ENCODE measurements at regions not wholly inside any gene's neighbourhood (a gene's known extent, or its start where the extent isn't known, plus 50 kb on each side); places are given as distances from the start of the nearest gene placed in this dataset.

DNA sequence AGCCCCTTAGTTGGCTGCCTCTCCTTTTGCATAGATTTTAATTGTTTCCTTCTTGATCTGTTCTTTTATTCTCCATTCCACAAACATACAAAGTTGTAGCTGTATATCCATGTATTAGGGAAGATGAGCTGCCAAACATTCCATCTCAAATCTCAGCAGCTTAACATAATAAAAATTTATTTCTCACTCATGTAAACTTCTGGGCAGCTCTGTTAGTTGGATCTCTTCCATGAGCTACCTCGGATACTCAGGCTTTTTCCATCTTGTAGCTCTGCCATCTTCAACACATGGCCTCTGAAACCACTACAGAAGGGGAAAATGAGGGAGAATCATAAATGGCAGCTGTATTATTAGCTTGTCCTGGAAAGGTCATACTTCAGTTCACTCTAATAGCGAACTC, 149.4 kb upstream of the BMP2 start:
- Mint-ChIP-seq H3K27ac (ENCODE audit: unreplicated experiment) (no peak overlapping the region), H3K36me3 (ENCODE audit: unreplicated experiment) (no peaks in the 10 kb centered on the region), H3K4me3 (ENCODE audit: unreplicated experiment) (no peak overlapping the region), H3K27me3 (ENCODE audit: unreplicated experiment) (peaks cover 4% of the 10 kb centered on the region), H3K9me3 (ENCODE audit: unreplicated experiment) (no peaks in the 10 kb centered on the region), H3K4me1 (ENCODE audit: unreplicated experiment) (no peaks in the 10 kb centered on the region)
- TF ChIP-seq, protein P1, sequence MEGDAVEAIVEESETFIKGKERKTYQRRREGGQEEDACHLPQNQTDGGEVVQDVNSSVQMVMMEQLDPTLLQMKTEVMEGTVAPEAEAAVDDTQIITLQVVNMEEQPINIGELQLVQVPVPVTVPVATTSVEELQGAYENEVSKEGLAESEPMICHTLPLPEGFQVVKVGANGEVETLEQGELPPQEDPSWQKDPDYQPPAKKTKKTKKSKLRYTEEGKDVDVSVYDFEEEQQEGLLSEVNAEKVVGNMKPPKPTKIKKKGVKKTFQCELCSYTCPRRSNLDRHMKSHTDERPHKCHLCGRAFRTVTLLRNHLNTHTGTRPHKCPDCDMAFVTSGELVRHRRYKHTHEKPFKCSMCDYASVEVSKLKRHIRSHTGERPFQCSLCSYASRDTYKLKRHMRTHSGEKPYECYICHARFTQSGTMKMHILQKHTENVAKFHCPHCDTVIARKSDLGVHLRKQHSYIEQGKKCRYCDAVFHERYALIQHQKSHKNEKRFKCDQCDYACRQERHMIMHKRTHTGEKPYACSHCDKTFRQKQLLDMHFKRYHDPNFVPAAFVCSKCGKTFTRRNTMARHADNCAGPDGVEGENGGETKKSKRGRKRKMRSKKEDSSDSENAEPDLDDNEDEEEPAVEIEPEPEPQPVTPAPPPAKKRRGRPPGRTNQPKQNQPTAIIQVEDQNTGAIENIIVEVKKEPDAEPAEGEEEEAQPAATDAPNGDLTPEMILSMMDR (IDR thresholded peaks at IDR 0.05): no peak
- DNase-seq (ENCODE audit: extremely low spot score, unreplicated experiment): no peak

DNA sequence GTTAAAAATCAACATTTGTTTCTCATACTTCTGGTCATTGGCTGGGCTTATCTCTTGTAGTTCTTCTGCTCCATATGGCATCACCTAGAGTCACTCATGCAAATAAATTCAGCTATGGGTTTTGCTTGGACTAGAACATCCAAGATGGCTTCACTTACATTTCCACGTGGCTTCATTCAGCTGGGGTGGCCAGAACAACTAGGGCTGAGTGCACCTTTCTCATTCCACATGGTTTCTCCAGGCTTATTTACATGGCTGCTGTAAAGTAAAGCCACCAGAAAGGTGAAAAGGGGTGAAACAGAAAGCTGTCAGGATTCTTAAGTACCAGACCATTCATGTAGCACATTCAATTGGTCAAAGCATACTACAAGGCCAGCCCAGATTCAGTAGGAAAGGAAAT, 151.1 kb upstream of the BMP2 start:
- peaks cover 9% of the 10 kb centered on the region for H3K27me3 Mint-ChIP-seq (ENCODE audit: unreplicated experiment)
- TF ChIP-seq, protein P1 (IDR thresholded peaks at IDR 0.05): no peak
- H3K9me3 Mint-ChIP-seq (ENCODE audit: unreplicated experiment): no peaks in the 10 kb centered on the region

DNA sequence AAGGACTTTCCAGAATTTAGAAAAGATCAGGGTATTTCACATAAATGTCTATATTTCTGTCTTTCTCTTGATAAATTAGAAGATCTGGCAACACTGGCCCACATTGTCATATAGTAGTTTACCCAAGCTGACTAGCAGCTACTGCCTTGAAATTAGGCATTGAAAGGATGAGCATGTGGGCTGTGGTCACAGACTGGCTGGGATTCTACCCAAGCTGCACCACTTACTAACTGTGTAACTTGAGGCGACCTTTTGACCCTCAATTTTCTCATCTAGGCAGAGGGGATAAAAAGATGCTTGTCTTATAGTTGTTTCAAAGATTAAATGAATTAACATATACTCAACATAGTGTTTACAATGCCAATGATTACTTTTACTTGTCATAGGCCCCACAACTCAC, 152.7 kb upstream of the BMP2 start:
- DNase-seq (ENCODE audit: extremely low spot score, unreplicated experiment): no peak
- no peaks in the 10 kb centered on the region for H3K36me3 Mint-ChIP-seq (ENCODE audit: unreplicated experiment)
- TF ChIP-seq, protein P1 (IDR thresholded peaks at IDR 0.05): no peak
- H3K27me3 Mint-ChIP-seq (ENCODE audit: unreplicated experiment): peaks cover 9% of the 10 kb centered on the region
- H3K4me1 Mint-ChIP-seq (ENCODE audit: unreplicated experiment): no peaks in the 10 kb centered on the region
- H3K4me3 Mint-ChIP-seq (ENCODE audit: unreplicated experiment): no peak overlapping the region
- H3K27ac Mint-ChIP-seq (ENCODE audit: unreplicated experiment): no peak overlapping the region
- H3K9me3 Mint-ChIP-seq (ENCODE audit: unreplicated experiment): no peaks in the 10 kb centered on the region

More for the DNA sequence above, 151.1 kb upstream of the BMP2 start:
- Mint-ChIP-seq H3K36me3 (ENCODE audit: unreplicated experiment) (no peaks in the 10 kb centered on the region), H3K4me1 (ENCODE audit: unreplicated experiment) (no peaks in the 10 kb centered on the region), H3K27ac (ENCODE audit: unreplicated experiment) (no peak overlapping the region), H3K4me3 (ENCODE audit: unreplicated experiment) (no peak overlapping the region)
- no peak for DNase-seq (ENCODE audit: extremely low spot score, unreplicated experiment)

DNA sequence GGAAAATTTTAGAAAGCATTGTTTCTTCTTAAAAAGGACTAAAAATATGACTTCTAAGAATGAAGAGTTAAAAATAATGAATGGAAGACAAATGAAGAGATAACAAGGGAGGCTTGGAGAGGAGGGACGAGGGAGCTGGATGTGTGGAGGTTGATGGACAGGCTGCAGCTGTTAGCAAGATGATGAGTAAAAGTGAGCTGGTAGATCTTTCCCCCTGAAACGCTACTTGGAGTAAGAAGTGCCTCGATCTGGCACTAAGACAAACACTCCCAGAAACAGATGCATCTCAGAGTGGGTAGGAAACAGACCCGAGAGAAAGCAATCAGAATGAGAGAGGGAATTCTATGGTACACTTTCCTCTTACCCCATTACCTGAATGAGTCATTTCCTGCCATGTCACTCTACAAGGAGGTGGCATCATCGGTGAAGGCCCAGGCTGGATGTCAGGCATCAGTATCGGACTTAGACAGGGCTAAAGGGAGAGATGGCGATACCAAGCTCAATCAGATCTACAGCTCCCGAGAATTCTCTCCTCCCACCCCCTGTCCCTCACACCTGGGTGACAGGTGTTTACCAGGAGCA, 154.1 kb upstream of the BMP2 start:
- H3K9me3 Mint-ChIP-seq (ENCODE audit: unreplicated experiment): no peaks in the 10 kb centered on the region
- H3K36me3 Mint-ChIP-seq (ENCODE audit: unreplicated experiment): no peaks in the 10 kb centered on the region
- H3K4me3 Mint-ChIP-seq (ENCODE audit: unreplicated experiment): no peak overlapping the region
- TF ChIP-seq, protein P1 (IDR thresholded peaks at IDR 0.05): no peak
- no peaks in the 10 kb centered on the region for H3K4me1 Mint-ChIP-seq (ENCODE audit: unreplicated experiment)
- no peak for DNase-seq (ENCODE audit: extremely low spot score, unreplicated experiment)
- H3K27me3 Mint-ChIP-seq (ENCODE audit: unreplicated experiment): peaks cover 15% of the 10 kb centered on the region
- no peak overlapping the region for H3K27ac Mint-ChIP-seq (ENCODE audit: unreplicated experiment)

DNA sequence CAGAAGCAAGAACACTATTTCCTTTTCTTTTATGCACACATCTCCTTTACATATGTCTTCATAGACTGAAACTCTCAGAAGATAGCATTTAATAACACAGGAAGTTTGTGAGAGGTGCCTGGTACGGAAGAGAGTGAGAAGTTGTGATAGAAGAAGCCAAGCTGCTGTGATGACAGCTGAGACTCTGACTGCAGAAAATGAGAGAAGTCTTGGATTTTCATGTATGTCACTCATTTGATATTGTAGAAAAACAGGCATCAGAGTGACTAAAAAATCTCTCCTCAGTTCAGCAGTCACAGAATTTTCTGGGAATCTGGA, 154.9 kb upstream of the BMP2 start:
- no peak overlapping the region for H3K27ac Mint-ChIP-seq (ENCODE audit: unreplicated experiment)

More for the DNA sequence above, 154.9 kb upstream of the BMP2 start:
- Mint-ChIP-seq H3K36me3 (ENCODE audit: unreplicated experiment) (no peaks in the 10 kb centered on the region), H3K9me3 (ENCODE audit: unreplicated experiment) (no peaks in the 10 kb centered on the region), H3K4me3 (ENCODE audit: unreplicated experiment) (no peak overlapping the region), H3K27me3 (ENCODE audit: unreplicated experiment) (peaks cover 19% of the 10 kb centered on the region), H3K4me1 (ENCODE audit: unreplicated experiment) (no peaks in the 10 kb centered on the region)
- TF ChIP-seq, protein P1 (IDR thresholded peaks at IDR 0.05): no peak
- DNase-seq (ENCODE audit: extremely low spot score, unreplicated experiment): no peak
